Transverse colon (tissue), 3 donors: ENCODE measurements at regions not wholly inside any gene's neighbourhood (a gene's known extent, or its start where the extent isn't known, plus 50 kb on each side); places are given as distances from the start of the nearest gene placed in this dataset.

ENCODE experiments used
- CTCF ChIP-seq, 5 experiments: fragments of 200-600 bp in 3 of 5; fragments of 450-650 bp in 2 of 5; sonication (generic) in 3 of 5; IDR thresholded peaks; 1 replicate in 2 of 5; 2 replicates in 3 of 5; pipeline ENCODE4 v1.5.1; 2016 to 2017; ENCODE audit warnings: antibody characterized with exemption in 5 of 5, inconsistent platforms in 3 of 5, mild to moderate bottlenecking in 2 of 5, moderate library complexity in 1 of 5
- POLR2A ChIP-seq: fragments of 450-650 bp; IDR thresholded peaks from one replicate; pipeline ENCODE4 v1.6.1; 2016; ENCODE audit warnings: antibody characterized with exemption, mild to moderate bottlenecking, moderate library complexity

GRCh38 chr4:169870507-169870906 lies 112.8 kb upstream of the HPF1 start:
- no peak for TF ChIP-seq CTCF (IDR thresholded peaks at IDR 0.05)
- no peak for TF ChIP-seq POLR2A
